ENCODE measurements at regions not wholly inside any gene's neighbourhood (a gene's known extent, or its start where the extent isn't known, plus 50 kb on each side); places are given as distances from the start of the nearest gene placed in this dataset.

DNA sequence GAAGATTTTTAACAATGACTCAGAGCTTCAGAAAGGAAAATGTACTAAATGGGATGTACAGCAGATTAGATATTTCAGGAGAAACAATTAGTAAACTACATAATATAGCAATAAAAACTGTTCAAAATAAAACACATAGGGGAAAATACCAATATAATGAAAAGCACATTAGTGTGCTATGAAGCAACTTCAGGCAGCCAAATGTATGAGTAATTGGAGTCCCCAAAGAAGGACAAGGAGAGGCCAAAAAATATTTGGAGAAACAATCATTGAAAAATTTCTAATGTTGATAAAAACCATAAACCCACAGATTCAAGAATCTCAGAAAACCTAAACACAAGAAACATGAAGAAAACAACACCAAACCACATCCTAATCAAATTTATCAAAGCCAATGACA is 129.3 kb upstream of the CHRDL1 start:
- TF ChIP-seq, protein P1, sequence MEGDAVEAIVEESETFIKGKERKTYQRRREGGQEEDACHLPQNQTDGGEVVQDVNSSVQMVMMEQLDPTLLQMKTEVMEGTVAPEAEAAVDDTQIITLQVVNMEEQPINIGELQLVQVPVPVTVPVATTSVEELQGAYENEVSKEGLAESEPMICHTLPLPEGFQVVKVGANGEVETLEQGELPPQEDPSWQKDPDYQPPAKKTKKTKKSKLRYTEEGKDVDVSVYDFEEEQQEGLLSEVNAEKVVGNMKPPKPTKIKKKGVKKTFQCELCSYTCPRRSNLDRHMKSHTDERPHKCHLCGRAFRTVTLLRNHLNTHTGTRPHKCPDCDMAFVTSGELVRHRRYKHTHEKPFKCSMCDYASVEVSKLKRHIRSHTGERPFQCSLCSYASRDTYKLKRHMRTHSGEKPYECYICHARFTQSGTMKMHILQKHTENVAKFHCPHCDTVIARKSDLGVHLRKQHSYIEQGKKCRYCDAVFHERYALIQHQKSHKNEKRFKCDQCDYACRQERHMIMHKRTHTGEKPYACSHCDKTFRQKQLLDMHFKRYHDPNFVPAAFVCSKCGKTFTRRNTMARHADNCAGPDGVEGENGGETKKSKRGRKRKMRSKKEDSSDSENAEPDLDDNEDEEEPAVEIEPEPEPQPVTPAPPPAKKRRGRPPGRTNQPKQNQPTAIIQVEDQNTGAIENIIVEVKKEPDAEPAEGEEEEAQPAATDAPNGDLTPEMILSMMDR (IDR thresholded peaks at IDR 0.05): no peak
- TF ChIP-seq EP300 (IDR thresholded peaks at IDR 0.05): no peak

Measured in ovary (tissue), 3 donors.